Lung (tissue), 11 donors: ENCODE measurements at regions not wholly inside any gene's neighbourhood (a gene's known extent, or its start where the extent isn't known, plus 50 kb on each side); places are given as distances from the start of the nearest gene placed in this dataset.

ENCODE experiments used
- ATAC-seq: fragments of 200-7000 bp; cut with Tn5 transposase; one replicate; pipeline ENCODE4 v1.9.1; 2020; ENCODE audit warnings: moderate number of reproducible peaks; ENCODE audit not compliant: insufficient read depth, low FRiP score
- DNase-seq, 3 donors: peaks; one replicate each; pipeline ENCODE4 v3.0.0-alpha.2; 2013 to 2017
- H3K27ac ChIP-seq, 2 donors: one replicate each; pipeline ENCODE4 v1.5.1; 2013; ENCODE audit warnings: mild to moderate bottlenecking in 2 of 2, moderate library complexity in 2 of 2, control low read depth in 1 of 2, inconsistent platforms in 1 of 2, low read depth in 1 of 2, low read length in 1 of 2
- H3K27me3 ChIP-seq, 3 donors: one replicate each; pipeline ENCODE4 v1.5.1; 2013; ENCODE audit warnings: low read length in 2 of 3; ENCODE audit not compliant: control insufficient read depth in 3 of 3, insufficient read depth in 3 of 3
- H3K36me3 ChIP-seq, 4 donors: one replicate each; pipeline ENCODE4 v1.5.1; 2013; ENCODE audit warnings: low read length in 4 of 4, mild to moderate bottlenecking in 1 of 4, moderate library complexity in 1 of 4; ENCODE audit not compliant: control insufficient read depth in 4 of 4, insufficient read depth in 4 of 4
- H3K4me1 ChIP-seq, 5 donors: one replicate each; pipeline ENCODE4 v1.5.1; 2013; ENCODE audit warnings: low read length in 5 of 5, mild to moderate bottlenecking in 2 of 5, moderate library complexity in 1 of 5; ENCODE audit not compliant: control insufficient read depth in 5 of 5, insufficient read depth in 5 of 5
- H3K4me3 ChIP-seq: one replicate; pipeline ENCODE4 v1.5.1; 2013; ENCODE audit warnings: mild to moderate bottlenecking, control low read depth, moderate library complexity
- H3K9ac ChIP-seq, 2 donors: one replicate each; pipeline ENCODE4 v1.5.1; 2013; ENCODE audit warnings: low read length in 2 of 2, control low read depth in 1 of 2; ENCODE audit not compliant: insufficient read depth in 1 of 2
- H3K9me3 ChIP-seq, 4 donors: one replicate each; pipeline ENCODE4 v1.5.1; 2013; ENCODE audit warnings: low read length in 3 of 4, mild to moderate bottlenecking in 1 of 4, moderate library complexity in 1 of 4; ENCODE audit not compliant: control insufficient read depth in 4 of 4, insufficient read depth in 3 of 4
- WGBS, 2 donors: extraction: QIAGEN DNeasy Blood & Tissue Kit; methylation state at CpG; one replicate each; pipeline ENCODE4 v1.1.7; 2013; 5-methylcytosine and 5-hydroxymethylcytosine counted together
- TF ChIP-seq, protein P1 (sequence below): IDR thresholded peaks from 2 replicates; pipeline ENCODE4 v1.5.1; 2012; ENCODE audit warnings: mild to moderate bottlenecking; ENCODE audit errors: control extremely low read depth, extremely low read depth
- donor health status: control.
- donor health status: control.
- donor health status: Bipolar disorder and iron deficiency.
- donor health status: healthy.
- donor health status: DM: yes; HTN: yes; CAD: no.

DNA sequence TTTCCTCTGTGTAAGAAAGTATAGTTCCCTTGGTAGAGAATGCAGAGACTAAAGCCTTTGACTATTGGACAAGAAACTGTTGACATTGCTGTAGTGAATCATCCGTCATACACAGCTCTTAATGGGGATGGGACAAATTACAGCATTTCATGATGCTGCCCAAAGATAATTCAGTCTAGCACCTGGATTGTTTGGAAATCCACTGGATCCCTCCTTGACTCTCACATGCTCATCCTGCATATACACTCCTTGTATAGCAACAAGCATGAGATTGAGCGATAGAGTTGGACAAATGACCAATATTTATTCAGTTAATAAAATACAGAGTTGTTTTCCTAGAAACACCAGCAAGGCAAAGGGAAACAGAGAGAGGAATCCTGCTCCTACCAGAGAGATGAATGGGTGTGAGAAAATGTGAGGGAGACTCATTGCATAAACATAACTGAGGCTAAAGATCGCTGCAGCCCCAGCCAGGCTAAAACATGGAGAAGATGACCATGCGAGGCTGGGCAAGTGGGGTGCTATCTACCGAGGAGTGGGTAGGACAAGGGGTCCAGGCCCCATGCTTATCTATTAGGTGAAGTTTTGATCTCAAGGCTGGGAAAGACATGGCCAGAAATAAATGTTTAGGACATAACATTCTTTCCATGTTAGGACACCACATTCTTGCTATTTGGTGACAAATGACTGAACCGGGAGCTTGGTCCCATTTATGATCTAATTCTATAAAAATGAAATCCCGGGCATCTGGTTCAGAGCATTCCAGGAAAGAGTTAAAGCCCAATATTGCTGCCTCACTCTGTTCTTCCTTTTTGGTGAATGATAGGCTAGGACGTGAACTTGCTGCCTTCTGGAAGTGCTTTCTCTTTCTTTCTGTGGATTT is 153.2 kb downstream of the TGFB2 start:
- H3K4me1 ChIP-seq, result peaks cover 0 to 12% (median 0%) of the 10 kb centered on the region in 5 donors
- WGBS, 2 donors, result 58 to 66% methylated on average over 8 of the region's 8 CpGs
- H3K27me3 ChIP-seq, result no peaks in the 10 kb centered on the region
- H3K27ac ChIP-seq, result peak overlapping the region in 1 of 2 donors; percentile 18
- H3K9me3 ChIP-seq, result no peaks in the 10 kb centered on the region
- TF ChIP-seq, protein P1, sequence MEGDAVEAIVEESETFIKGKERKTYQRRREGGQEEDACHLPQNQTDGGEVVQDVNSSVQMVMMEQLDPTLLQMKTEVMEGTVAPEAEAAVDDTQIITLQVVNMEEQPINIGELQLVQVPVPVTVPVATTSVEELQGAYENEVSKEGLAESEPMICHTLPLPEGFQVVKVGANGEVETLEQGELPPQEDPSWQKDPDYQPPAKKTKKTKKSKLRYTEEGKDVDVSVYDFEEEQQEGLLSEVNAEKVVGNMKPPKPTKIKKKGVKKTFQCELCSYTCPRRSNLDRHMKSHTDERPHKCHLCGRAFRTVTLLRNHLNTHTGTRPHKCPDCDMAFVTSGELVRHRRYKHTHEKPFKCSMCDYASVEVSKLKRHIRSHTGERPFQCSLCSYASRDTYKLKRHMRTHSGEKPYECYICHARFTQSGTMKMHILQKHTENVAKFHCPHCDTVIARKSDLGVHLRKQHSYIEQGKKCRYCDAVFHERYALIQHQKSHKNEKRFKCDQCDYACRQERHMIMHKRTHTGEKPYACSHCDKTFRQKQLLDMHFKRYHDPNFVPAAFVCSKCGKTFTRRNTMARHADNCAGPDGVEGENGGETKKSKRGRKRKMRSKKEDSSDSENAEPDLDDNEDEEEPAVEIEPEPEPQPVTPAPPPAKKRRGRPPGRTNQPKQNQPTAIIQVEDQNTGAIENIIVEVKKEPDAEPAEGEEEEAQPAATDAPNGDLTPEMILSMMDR, result no peak
- no peaks in the 10 kb centered on the region for H3K36me3 ChIP-seq
- no peak for ATAC-seq
- peak in 2 of 3 donors; percentile 29 to 48 for DNase-seq
- H3K4me3 ChIP-seq, result no peak overlapping the region
- H3K9ac ChIP-seq, result peak overlapping the region; percentile 3 to 36

DNA sequence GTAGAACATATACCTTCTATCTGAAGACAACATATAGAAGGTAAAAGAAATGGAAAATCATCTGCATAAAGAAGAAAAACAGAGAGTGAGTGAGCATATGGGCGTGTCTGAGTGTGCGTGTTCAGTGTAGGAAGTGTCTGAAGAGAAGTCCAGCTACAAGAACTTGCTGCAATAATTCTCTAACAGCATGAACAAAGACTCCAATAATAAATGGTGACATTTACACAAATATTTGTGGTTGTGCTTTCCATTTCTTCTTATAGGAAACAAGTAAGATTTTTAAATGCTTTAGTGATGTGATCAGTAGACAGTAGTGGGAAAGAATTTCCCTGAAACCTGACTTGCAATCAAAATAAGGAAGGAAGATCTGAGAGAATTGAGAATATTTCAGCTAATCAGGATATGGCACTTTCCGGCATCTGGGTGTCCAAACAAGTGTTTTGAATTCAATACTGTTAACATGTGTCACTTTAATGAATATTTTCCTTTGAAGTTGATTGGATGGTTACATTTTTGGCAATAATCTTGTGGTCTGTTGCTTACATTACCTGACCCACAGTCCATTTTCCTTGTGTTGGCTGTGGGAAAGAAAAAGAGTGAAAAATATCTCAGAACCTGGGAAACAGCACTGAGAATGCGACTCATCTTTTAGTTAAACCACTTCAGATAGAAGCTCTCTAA is 154.0 kb downstream of the TGFB2 start:
- Histone ChIP-seq H3K4me3 (no peak overlapping the region), H3K27ac (no peak overlapping the region), H3K9me3 (no peaks in the 10 kb centered on the region), H3K36me3 (no peaks in the 10 kb centered on the region), H3K27me3 (no peaks in the 10 kb centered on the region), H3K9ac (peak overlapping the region; percentile 3 to 36), H3K4me1 (peaks cover 0 to 12% (median 0%) of the 10 kb centered on the region in 5 donors)
- ATAC-seq (peak; percentile 55), DNase-seq (peak in 2 of 3 donors; percentile 57 to 61)
- WGBS, 2 donors, result 22 to 23% methylated on average over 4 of the region's 4 CpGs
- TF ChIP-seq, protein P1, result no peak

DNA sequence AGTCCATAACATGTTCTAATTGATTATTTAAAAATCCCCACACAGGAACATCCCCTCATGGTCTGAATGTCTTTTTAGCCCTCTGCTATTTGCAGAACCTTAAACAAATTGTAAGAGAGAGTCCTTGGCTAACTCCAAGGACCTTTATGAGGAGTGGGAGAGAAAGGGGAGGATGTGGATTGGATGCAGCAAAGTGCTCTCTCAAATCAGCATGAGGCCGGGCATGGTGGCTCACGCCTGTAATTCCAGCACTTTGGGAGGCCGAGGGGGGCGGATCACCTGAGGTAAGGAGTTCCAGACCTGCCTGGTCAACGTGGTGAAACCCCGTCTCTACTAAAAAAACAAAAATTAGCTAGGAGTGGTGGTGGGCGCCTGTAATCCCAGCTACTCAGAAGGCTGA is 154.8 kb downstream of the TGFB2 start:
- Histone ChIP-seq H3K4me1 (peaks cover 0 to 12% (median 0%) of the 10 kb centered on the region in 5 donors), H3K9ac (no peak overlapping the region), H3K27me3 (no peaks in the 10 kb centered on the region), H3K36me3 (no peaks in the 10 kb centered on the region), H3K9me3 (no peaks in the 10 kb centered on the region), H3K27ac (no peak overlapping the region), H3K4me3 (no peak overlapping the region)
- ATAC-seq (no peak), DNase-seq (no peak)
- 90 to 94% methylated on average over 7 of the region's 7 CpGs for WGBS, 2 donors
- TF ChIP-seq, protein P1, result no peak
